ENCODE measurements at regions not wholly inside any gene's neighbourhood (a gene's known extent, or its start where the extent isn't known, plus 50 kb on each side); places are given as distances from the start of the nearest gene placed in this dataset.

DNA sequence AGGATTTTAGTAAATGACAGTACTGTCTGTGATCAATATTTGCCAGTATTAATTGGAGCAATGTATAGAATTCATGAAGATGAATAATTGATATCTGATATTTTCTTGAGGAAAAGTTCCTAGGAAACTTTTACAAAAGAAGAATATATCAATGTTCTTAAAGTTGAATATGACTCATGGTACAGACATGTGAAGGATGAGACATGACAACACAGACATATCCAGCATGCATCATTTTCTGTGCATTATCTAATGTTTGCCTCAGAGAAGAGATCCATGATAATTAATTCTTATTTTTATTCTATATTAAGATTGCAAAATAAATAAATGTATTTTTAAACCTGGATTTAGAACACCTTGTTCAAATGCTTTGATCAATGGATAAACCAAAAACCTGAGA is 452.9 kb upstream of the EPHA5 start:
- TF ChIP-seq CTCF (IDR thresholded peaks at IDR 0.05): no peak
- no peak for TF ChIP-seq MAX (IDR thresholded peaks at IDR 0.05; ENCODE audit: low read depth)
- no peak for TF ChIP-seq EP300 (IDR thresholded peaks at IDR 0.05; ENCODE audit: borderline replicate concordance in 1 of 2, low read depth in 1 of 2, low read length in 1 of 2)
- TF ChIP-seq MXI1 (IDR thresholded peaks at IDR 0.05; ENCODE audit: low read depth, low read length): no peak
- no peak for TF ChIP-seq RAD21 (IDR thresholded peaks at IDR 0.05; ENCODE audit: low read length)
- no peak for TF ChIP-seq ZBTB33 (IDR thresholded peaks at IDR 0.05; ENCODE audit: borderline replicate concordance, low read depth)
- no peak for TF ChIP-seq NFIC (IDR thresholded peaks at IDR 0.05; ENCODE audit: borderline replicate concordance)

Data from SK-N-SH (cell line).